Activated CD8-positive, alpha-beta memory T cell treated with anti-CD3 and anti-CD28 coated beads for 48 hours (primary cell): ENCODE measurements at regions not wholly inside any gene's neighbourhood (a gene's known extent, or its start where the extent isn't known, plus 50 kb on each side); places are given as distances from the start of the nearest gene placed in this dataset.

ENCODE experiments used
- DNase-seq, 3 experiments: peaks; one replicate each; pipeline ENCODE4 v3.0.0-alpha.2; 2020; ENCODE audit warnings: low read depth in 2 of 3, low spot score in 2 of 3

GRCh38 chr4:181905708-181906107 is 337.5 kb upstream of the TENM3 start:
- DNase-seq = no peak

- no peak for DNase-seq
Measured at GRCh38 chr4:181908168-181908567, 335.0 kb upstream of the TENM3 start.

- no peak for DNase-seq
Measured at GRCh38 chr4:181909368-181909767, 333.8 kb upstream of the TENM3 start.

GRCh38 chr4:181911420-181911819 is 331.8 kb upstream of the TENM3 start:
- no peak for DNase-seq

GRCh38 chr4:181933471-181933870 is 309.7 kb upstream of the TENM3 start:
- no peak for DNase-seq

- no peak for DNase-seq
Measured at GRCh38 chr4:181938631-181939030, 304.6 kb upstream of the TENM3 start.

GRCh38 chr4:181939199-181939945 is 303.8 kb upstream of the TENM3 start:
- DNase-seq = no peak

- no peak for DNase-seq
Measured at GRCh38 chr4:181944527-181944926, 298.7 kb upstream of the TENM3 start.

- no peak for DNase-seq
Measured at GRCh38 chr4:181946902-181947301, 296.3 kb upstream of the TENM3 start.

- DNase-seq = no peak
Measured at GRCh38 chr4:181948839-181949382, 294.3 kb upstream of the TENM3 start.

GRCh38 chr4:181949704-181950312 is 293.4 kb upstream of the TENM3 start:
- DNase-seq = no peak

GRCh38 chr4:181950372-181951127 is 292.7 kb upstream of the TENM3 start:
- no peak for DNase-seq

GRCh38 chr4:181951265-181951664 is 291.9 kb upstream of the TENM3 start:
- no peak for DNase-seq

GRCh38 chr4:181952478-181952877 is 290.7 kb upstream of the TENM3 start:
- no peak for DNase-seq

GRCh38 chr4:181956512-181956911 is 286.7 kb upstream of the TENM3 start:
- DNase-seq = no peak

- DNase-seq = no peak
Measured at GRCh38 chr4:181957088-181957487, 286.1 kb upstream of the TENM3 start.

GRCh38 chr4:181958446-181958845 is 284.8 kb upstream of the TENM3 start:
- DNase-seq = no peak

GRCh38 chr4:181959121-181959520 is 284.1 kb upstream of the TENM3 start:
- DNase-seq = no peak

- DNase-seq = no peak
Measured at GRCh38 chr4:181960384-181960783, 282.8 kb upstream of the TENM3 start.

GRCh38 chr4:181962321-181962720 is 280.9 kb upstream of the TENM3 start:
- no peak for DNase-seq

- DNase-seq = no peak
Measured at GRCh38 chr4:181964731-181965130, 278.5 kb upstream of the TENM3 start.

GRCh38 chr4:181966104-181966551 is 277.1 kb upstream of the TENM3 start:
- DNase-seq = no peak
